GM13977 (cell line): ENCODE measurements at regions not wholly inside any gene's neighbourhood (a gene's known extent, or its start where the extent isn't known, plus 50 kb on each side); places are given as distances from the start of the nearest gene placed in this dataset.
"Not testable (repeated sequence)": the region's sequence is repeated elsewhere in the genome, so short reads cannot be mapped to it uniquely, and the experiment has no call there.

Experiments used
- DNase-seq: peaks from one replicate; pipeline ENCODE4 v3.0.0; 2012; ENCODE audit warnings: low spot score
- in situ Hi-C: fragments of 300-500 bp; cut with MboI; formaldehyde crosslinking; loops from one replicate; pipeline ENCODE4 v1.12.0; 2022; ENCODE audit warnings: low sequenced_read_pairs, low pct_unique_long_range_greater_than_20kb, mixed read lengths, inconsistent platforms; ENCODE audit not compliant: unreplicated experiment
- TF ChIP-seq, protein P1 (sequence below): IDR thresholded peaks from 2 replicates; pipeline ENCODE4 v1.5.1; 2012; ENCODE audit warnings: mild to moderate bottlenecking, control low read depth; ENCODE audit not compliant: insufficient read depth; ENCODE audit errors: extremely low read depth, missing control alignments

DNA sequence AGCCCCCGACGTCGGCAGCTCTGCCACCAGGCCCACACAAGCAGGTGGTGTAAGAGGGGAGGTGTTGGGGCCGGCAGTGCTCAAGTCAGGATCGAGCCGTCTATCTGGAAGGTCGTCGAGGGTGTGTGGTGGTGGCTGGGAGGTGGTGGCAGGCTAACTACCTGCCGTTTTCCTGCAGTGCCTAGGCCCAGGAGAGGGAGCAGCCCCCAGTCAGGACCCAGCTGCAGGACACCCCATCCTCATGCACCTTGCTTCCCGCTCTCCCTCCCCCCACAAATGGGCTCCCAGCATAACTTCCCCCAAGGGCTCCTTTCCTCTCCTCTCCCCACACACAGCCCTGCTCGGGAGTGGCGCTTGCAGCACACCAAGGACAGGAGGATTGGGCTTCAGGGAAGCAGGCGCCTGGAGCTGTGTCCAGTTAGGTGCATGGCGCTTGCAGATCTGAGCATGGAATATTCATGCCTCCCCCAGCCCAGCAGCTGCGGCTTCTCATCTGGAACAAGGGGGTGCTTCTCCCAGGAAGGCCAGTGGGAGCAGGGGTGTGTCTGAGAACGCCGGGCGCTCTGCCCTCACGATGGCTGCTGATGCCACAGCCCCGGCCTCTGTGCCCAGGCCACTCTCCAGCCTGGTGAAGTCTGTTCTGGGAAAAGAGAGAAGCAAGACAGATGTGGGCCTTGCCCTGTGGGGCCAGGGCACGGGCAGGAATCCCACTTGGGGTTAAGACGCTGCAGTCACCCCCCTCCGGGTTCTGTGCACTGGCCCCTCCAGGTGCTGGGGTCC is 127.7 kb downstream of the IGLL1 start:
- TF ChIP-seq, protein P1, sequence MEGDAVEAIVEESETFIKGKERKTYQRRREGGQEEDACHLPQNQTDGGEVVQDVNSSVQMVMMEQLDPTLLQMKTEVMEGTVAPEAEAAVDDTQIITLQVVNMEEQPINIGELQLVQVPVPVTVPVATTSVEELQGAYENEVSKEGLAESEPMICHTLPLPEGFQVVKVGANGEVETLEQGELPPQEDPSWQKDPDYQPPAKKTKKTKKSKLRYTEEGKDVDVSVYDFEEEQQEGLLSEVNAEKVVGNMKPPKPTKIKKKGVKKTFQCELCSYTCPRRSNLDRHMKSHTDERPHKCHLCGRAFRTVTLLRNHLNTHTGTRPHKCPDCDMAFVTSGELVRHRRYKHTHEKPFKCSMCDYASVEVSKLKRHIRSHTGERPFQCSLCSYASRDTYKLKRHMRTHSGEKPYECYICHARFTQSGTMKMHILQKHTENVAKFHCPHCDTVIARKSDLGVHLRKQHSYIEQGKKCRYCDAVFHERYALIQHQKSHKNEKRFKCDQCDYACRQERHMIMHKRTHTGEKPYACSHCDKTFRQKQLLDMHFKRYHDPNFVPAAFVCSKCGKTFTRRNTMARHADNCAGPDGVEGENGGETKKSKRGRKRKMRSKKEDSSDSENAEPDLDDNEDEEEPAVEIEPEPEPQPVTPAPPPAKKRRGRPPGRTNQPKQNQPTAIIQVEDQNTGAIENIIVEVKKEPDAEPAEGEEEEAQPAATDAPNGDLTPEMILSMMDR, result no peak
- in situ Hi-C loops, result no loop called here
- DNase-seq, result no peak

DNA sequence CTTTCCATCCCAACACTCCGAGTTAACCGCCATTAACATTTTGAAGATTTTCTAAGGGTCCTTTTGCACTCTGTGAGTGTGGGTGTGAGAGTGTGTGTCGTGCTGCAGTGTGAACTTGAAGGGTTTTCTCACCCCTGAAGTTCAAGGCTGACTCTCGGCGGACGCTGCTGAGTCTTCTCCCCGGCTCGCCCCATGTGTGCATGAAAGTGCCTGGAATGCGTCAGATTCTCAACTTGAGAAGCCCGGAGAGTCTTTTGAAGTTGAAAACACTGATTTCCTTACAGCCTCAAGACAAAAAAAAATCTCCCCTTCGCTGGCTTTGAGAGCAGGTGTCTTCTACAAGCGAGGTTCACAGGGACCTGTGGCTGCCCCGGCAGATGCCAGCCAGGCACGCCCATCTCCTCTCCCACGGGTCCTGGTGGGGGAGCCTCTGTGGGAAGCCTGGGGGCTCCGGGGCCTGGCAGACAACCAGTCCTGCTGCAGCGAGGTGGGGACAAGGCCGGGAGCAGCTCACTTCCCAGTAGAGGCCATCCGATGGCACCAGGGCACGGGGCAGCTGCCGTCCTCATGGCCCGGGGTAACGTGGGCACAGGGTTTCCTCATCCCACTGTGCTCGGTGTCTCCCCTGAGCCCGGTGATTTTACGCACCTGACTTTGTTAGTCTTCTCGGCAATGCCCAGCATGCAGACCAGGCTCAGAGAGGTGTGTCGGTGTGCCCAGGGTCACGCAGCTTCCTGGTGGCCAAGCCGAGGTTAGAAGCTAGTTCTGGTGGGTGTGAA is 128.4 kb downstream of the IGLL1 start:
- in situ Hi-C loops, DNase-seq: not testable (repeated sequence)

DNA sequence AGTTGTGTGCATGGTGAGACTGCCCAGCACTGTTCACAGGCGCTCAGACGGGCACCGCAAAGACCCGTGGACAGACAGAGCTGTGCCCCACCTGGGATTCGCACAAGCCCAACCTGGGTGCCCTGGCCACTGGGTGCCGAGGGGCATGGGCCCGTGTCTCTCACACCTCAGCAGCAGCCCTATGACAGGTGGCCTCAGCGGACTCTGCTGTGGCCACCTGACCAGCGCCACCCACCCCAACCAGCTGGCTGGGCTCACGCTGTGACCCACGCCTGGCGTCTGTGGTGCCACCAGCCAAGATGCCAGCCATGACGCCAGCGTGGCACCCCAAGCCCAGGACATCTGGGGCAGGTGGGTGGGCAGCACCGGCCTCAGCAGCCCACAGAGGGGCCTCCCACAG is 129.3 kb downstream of the IGLL1 start:
- in situ Hi-C loops, DNase-seq: not testable (repeated sequence)

DNA sequence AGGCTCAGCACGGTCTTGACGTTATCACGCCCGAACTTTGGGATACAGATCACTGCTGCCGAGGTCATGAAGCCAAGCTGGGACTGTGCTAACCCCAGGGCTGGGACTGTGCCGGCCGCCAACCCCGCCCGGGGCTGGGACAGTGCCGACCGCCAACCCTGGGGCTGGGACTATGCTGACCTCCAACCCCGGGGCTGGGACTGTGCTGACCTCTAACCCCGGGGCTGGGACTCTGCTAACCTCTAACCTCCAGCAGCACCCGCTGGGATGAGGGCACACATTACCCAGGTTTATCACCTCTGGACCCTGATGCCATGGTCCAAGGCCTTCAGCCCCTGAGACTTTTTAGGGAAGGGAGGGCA is 129.7 kb downstream of the IGLL1 start:
- no peak for DNase-seq
- TF ChIP-seq, protein P1, result no peak
- in situ Hi-C loops, result no loop called here

GRCh38 chr22:23449748-23450433 is 130.2 kb downstream of the IGLL1 start:
- DNase-seq, in situ Hi-C loops: not testable (repeated sequence)

DNA sequence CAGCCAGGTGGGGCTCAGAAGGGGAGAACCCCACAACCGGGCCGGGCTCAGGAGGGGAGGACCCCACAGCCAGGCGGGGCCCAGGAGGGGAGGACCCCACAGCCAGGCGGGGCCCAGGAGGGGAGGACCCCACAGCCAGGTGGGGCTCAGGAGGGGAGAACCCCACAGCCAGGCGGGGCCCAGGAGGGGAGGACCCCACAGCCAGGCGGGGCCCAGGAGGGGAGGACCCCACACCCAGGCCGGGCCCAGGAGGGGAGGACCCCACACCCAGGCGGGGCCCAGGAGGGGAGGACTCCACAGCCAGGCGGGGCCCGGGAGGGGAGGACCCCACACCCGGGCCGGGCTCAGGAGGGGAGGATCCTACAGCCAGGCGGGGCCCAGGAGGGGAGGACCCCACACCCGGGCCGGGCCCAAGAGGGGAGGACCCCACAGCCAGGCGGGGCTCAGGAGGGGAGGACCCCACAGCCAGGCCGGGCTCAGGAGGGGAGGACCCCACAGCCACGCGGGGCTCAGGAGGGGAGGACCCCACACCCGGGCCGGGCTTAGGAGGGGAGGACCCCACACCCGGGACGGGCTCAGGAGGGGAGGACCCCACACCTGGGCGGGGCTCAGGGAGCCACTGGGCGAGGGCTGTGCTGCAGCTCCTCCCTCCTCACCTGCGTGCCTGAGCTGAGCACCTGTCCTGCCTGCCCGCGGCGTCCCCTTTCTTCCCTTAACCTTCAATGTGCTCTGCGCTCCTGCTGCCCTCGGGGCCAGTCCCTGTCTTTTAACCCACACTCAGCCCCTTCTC is 131.4 kb downstream of the IGLL1 start:
- in situ Hi-C loops, DNase-seq: not testable (repeated sequence)

GRCh38 chr22:23446796-23447350 is 133.2 kb downstream of the IGLL1 start:
- DNase-seq, result no peak
- in situ Hi-C loops, result no loop called here
- TF ChIP-seq, protein P1, result no peak

GRCh38 chr22:23446194-23446593 is 133.9 kb downstream of the IGLL1 start:
- in situ Hi-C loops, DNase-seq: not testable (repeated sequence)

DNA sequence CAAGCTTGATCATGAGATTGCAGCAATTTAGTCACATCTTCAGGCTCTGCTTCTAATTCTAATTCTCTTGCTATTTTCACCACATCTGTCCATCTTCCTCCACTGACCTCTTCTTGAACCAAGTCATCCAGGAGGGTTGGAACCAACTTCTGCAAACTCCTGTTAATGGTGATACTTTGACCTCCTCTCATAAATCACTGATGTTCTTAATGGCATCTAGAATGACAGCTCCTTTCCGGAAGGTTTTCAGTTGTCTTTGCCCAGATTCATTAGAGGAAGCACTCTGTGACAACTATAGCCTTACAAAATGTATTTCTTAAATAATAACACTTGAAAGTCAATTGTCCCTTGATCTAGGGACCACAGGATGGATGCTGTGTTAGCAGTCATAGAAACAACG is 136.2 kb downstream of the IGLL1 start:
- DNase-seq, in situ Hi-C loops: not testable (repeated sequence)

DNA sequence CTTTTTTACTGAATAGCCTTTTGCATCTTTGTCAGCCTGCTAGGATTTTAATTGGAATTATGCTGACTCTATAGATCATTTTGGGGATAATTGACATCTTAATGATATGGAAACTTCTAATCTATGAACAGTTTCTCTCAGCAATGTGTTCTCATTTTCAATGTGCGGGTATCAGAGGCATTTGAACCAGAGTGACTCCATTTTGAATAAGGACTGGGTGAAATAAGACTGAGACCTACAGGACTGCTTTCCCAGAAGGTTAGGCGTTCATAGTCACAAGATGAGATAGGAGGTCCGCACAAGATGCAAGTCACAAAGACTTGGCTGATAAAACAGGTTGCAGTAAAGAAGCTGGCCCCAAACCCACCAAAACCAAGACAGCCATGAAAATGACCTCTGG is 140.5 kb downstream of the IGLL1 start:
- DNase-seq, in situ Hi-C loops: not testable (repeated sequence)
